H1 (cell line): ENCODE measurements at regions not wholly inside any gene's neighbourhood (a gene's known extent, or its start where the extent isn't known, plus 50 kb on each side); places are given as distances from the start of the nearest gene placed in this dataset.

Experiments
- CTCF ChIA-PET: fragments of 300-600 bp; sonication (Branson Sonifier 250); formaldehyde crosslinking; loops from one replicate; lab custom pipeline; 2021; ENCODE audit not compliant: partially characterized antibody; lab: Charles Lee
- POLR2A ChIA-PET: fragments of 300-600 bp; sonication (Branson Sonifier 250); formaldehyde crosslinking; loops from one replicate; lab custom pipeline; 2021; ENCODE audit warnings: inconsistent platforms; ENCODE audit not compliant: partially characterized antibody; lab: Charles Lee
- DNase-seq, 2 experiments: peaks; one replicate each; pipeline versions ENCODE4 v3.0.0 to v3.0.0-alpha.2; 2010 to 2022; ENCODE audit warnings: low spot score in 2 of 2, low read depth in 1 of 2, mixed read lengths in 1 of 2
- FAIRE-seq: peaks from 2 replicates; lab custom pipeline; 2011; peaks lifted over from hg19 to GRCh38; lab: Jason Lieb, UNC
- H2AFZ ChIP-seq: 2 replicates; pipeline ENCODE4 v1.8.1; 2012; ENCODE audit warnings: low read length, inconsistent platforms
- H2AK5ac ChIP-seq: 2 replicates; pipeline ENCODE4 v1.6.1; 2013; ENCODE audit warnings: low read depth, low read length
- H2BK120ac ChIP-seq: replicated peaks from 2 replicates; pipeline ENCODE3; 2013; ENCODE audit warnings: low read depth, low read length, inconsistent platforms
- H2BK12ac ChIP-seq: 2 replicates; pipeline ENCODE4 v1.6.1; 2013; ENCODE audit warnings: low read depth, low read length
- H2BK15ac ChIP-seq: 2 replicates; pipeline ENCODE4 v1.6.1; 2013; ENCODE audit warnings: low read length
- H2BK20ac ChIP-seq: 2 replicates; pipeline ENCODE4 v1.6.1; 2013; ENCODE audit warnings: low read length
- H2BK5ac ChIP-seq: 2 replicates; pipeline ENCODE4 v1.6.1; 2013; ENCODE audit warnings: low read depth, low read length
- H3K14ac ChIP-seq: 2 replicates; pipeline ENCODE4 v1.6.1; 2013; ENCODE audit warnings: inconsistent platforms; ENCODE audit not compliant: insufficient read length
- H3K18ac ChIP-seq: 2 replicates; pipeline ENCODE4 v1.6.1; 2013; ENCODE audit warnings: low read length; ENCODE audit errors: extremely low read depth
- H3K23ac ChIP-seq: 2 replicates; pipeline ENCODE4 v1.6.1; 2013; ENCODE audit warnings: inconsistent platforms; ENCODE audit not compliant: insufficient read length
- H3K23me2 ChIP-seq: 2 replicates; pipeline ENCODE4 v1.6.1; 2013; ENCODE audit warnings: low read depth, low read length
- H3K27ac ChIP-seq: 2 replicates; pipeline ENCODE4 v1.6.1; 2011; ENCODE audit warnings: low read depth, low read length, inconsistent platforms
- H3K27me3 ChIP-seq, 4 experiments: replicated peaks in 1 of 4; 1 replicate in 1 of 4; 2 replicates in 3 of 4; pipeline versions ENCODE4 v1.6.1 to v1.8.1; 2011 to 2013; ENCODE audit warnings: low read length in 3 of 4, mild to moderate bottlenecking in 3 of 4, inconsistent platforms in 2 of 4, mixed read lengths in 2 of 4, moderate library complexity in 1 of 4; ENCODE audit not compliant: control insufficient read depth in 3 of 4, insufficient read depth in 3 of 4; ENCODE audit errors: extremely low read depth in 1 of 4
- H3K36me3 ChIP-seq, 4 experiments: 2 replicates each; pipeline versions ENCODE4 v1.6.1 to v1.8.1; 2011 to 2013; ENCODE audit warnings: mild to moderate bottlenecking in 4 of 4, low read length in 3 of 4, moderate library complexity in 2 of 4, control low read depth in 1 of 4, inconsistent platforms in 1 of 4; ENCODE audit not compliant: insufficient read depth in 4 of 4, control insufficient read depth in 2 of 4
- H3K4ac ChIP-seq: replicated peaks from 2 replicates; pipeline ENCODE3; 2013; ENCODE audit warnings: low read length, low read depth, mixed read lengths, inconsistent platforms; ENCODE audit not compliant: insufficient read length
- H3K4me1 ChIP-seq, 4 experiments: replicated peaks in 1 of 4; 1 replicate in 1 of 4; 2 replicates in 3 of 4; pipeline versions ENCODE4 v1.6.1 to v1.8.1; 2011 to 2013; ENCODE audit warnings: low read length in 3 of 4, inconsistent platforms in 2 of 4, mixed read lengths in 1 of 4; ENCODE audit not compliant: insufficient read depth in 4 of 4, control insufficient read depth in 3 of 4
- H3K4me2 ChIP-seq, 2 experiments: 2 replicates each; pipeline versions ENCODE4 v1.6.1 to v1.8.1; 2011 to 2013; ENCODE audit warnings: low read depth in 2 of 2, low read length in 2 of 2, control low read depth in 1 of 2, inconsistent platforms in 1 of 2, mild to moderate bottlenecking in 1 of 2; ENCODE audit not compliant: insufficient read depth in 1 of 2
- H3K4me3 ChIP-seq, 4 experiments: fragments of 200-600, 300-600 bp in 1 of 4; sonication (generic), shearing (Covaris generic), sonication (Bioruptor Twin) in 1 of 4; 2 replicates each; pipeline versions ENCODE4 v1.5.1 to v1.8.1; 2011 to 2016; ENCODE audit warnings: low read length in 4 of 4, low read depth in 3 of 4, control low read depth in 2 of 4, inconsistent platforms in 2 of 4, mild to moderate bottlenecking in 2 of 4, mixed read lengths in 1 of 4, moderate library complexity in 1 of 4; ENCODE audit not compliant: insufficient read depth in 2 of 4; ENCODE audit errors: extremely low read depth in 1 of 4
- H3K56ac ChIP-seq: replicated peaks from 2 replicates; pipeline ENCODE3; 2013; ENCODE audit warnings: low read depth, mild to moderate bottlenecking, mixed read lengths, low read length, inconsistent platforms; ENCODE audit not compliant: insufficient read length
- H3K79me1 ChIP-seq: 2 replicates; pipeline ENCODE4 v1.6.1; 2013; ENCODE audit warnings: low read depth, low read length, control low read depth
- H3K79me2 ChIP-seq, 2 experiments: 2 replicates each; pipeline versions ENCODE4 v1.6.1 to v1.8.1; 2012 to 2013; ENCODE audit warnings: low read length in 2 of 2, mild to moderate bottlenecking in 2 of 2, inconsistent platforms in 1 of 2; ENCODE audit not compliant: insufficient read depth in 2 of 2, control insufficient read depth in 1 of 2
- H3K9ac ChIP-seq, 4 experiments: replicated peaks in 1 of 4; 1 replicate in 1 of 4; 2 replicates in 3 of 4; pipeline versions ENCODE4 v1.6.1 to v1.8.1; 2011 to 2013; ENCODE audit warnings: low read depth in 3 of 4, low read length in 3 of 4, control low read depth in 2 of 4, mild to moderate bottlenecking in 2 of 4, moderate library complexity in 2 of 4, inconsistent platforms in 1 of 4; ENCODE audit errors: extremely low read depth in 1 of 4
- H3K9me3 ChIP-seq, 2 experiments: 2 replicates each; pipeline versions ENCODE4 v1.6.1 to v1.8.1; 2012 to 2013; ENCODE audit warnings: mild to moderate bottlenecking in 2 of 2, moderate library complexity in 2 of 2, control low read depth in 1 of 2, inconsistent platforms in 1 of 2, low read depth in 1 of 2, low read length in 1 of 2, mixed read lengths in 1 of 2; ENCODE audit not compliant: insufficient read depth in 2 of 2
- H4K20me1 ChIP-seq, 2 experiments: replicated peaks in 1 of 2; 2 replicates each; pipeline versions ENCODE3 to v1.8.1; 2011 to 2013; ENCODE audit warnings: inconsistent platforms in 2 of 2, low read length in 2 of 2, mild to moderate bottlenecking in 1 of 2; ENCODE audit not compliant: insufficient read depth in 2 of 2, control insufficient read depth in 1 of 2
- H4K5ac ChIP-seq: 2 replicates; pipeline ENCODE4 v1.6.1; 2013; ENCODE audit warnings: low read length, low read depth, mixed read lengths, inconsistent platforms; ENCODE audit not compliant: insufficient read length
- H4K8ac ChIP-seq: 2 replicates; pipeline ENCODE4 v1.8.0; 2013; ENCODE audit warnings: mild to moderate bottlenecking, moderate library complexity, low read length, inconsistent platforms; ENCODE audit not compliant: insufficient read depth; ENCODE audit errors: extremely low read depth
- H4K91ac ChIP-seq: replicated peaks from 2 replicates; pipeline ENCODE3; 2013; ENCODE audit warnings: low read length, mixed read lengths, inconsistent platforms; ENCODE audit not compliant: insufficient read length
- BCL11A ChIP-seq, 2 experiments: IDR thresholded peaks; one replicate each; pipeline ENCODE4 v1.6.1; 2011; ENCODE audit warnings: low read depth in 2 of 2, low read length in 2 of 2, mild to moderate bottlenecking in 2 of 2
- CHD1 ChIP-seq: IDR thresholded peaks from 2 replicates; pipeline ENCODE4 v1.6.1; 2012; ENCODE audit warnings: low read depth, low read length, improper control_type of control experiment
- EP300 ChIP-seq, 2 experiments: IDR thresholded peaks; 1 replicate in 1 of 2; 2 replicates in 1 of 2; pipeline ENCODE4 v1.6.1; 2011 to 2012; ENCODE audit warnings: low read depth in 2 of 2, low read length in 2 of 2, mild to moderate bottlenecking in 2 of 2, borderline replicate concordance in 1 of 2, inconsistent platforms in 1 of 2, moderate library complexity in 1 of 2
- GABPA ChIP-seq: IDR thresholded peaks from 2 replicates; pipeline ENCODE4 v1.6.1; 2011; ENCODE audit warnings: mild to moderate bottlenecking, low read length, moderate library complexity, borderline replicate concordance; ENCODE audit not compliant: insufficient read depth
- RAD21 ChIP-seq, 2 experiments: IDR thresholded peaks in 1 of 2; conservative IDR thresholded peaks in 1 of 2; 2 replicates each; pipeline ENCODE4 v1.6.1; 2011; ENCODE audit warnings: low read depth in 2 of 2, low read length in 2 of 2, improper control_type of control experiment in 1 of 2, inconsistent platforms in 1 of 2, mild to moderate bottlenecking in 1 of 2, moderate library complexity in 1 of 2
- SUZ12 ChIP-seq: fragments of 200-600 bp; sonication (generic); IDR thresholded peaks from 2 replicates; pipeline ENCODE4 v1.6.1; 2012; ENCODE audit warnings: mild to moderate bottlenecking, inconsistent platforms, low read length, moderate library complexity, mixed read lengths
- TAF1 ChIP-seq: IDR thresholded peaks from 2 replicates; pipeline ENCODE4 v1.6.1; 2011; ENCODE audit warnings: mild to moderate bottlenecking, low read depth, low read length
- WGBS, 2 experiments: shearing (Covaris generic) in 1 of 2; methylation state at CpG; one replicate each; pipeline versions ENCODE4 v1.1.6 to v1.1.7; 2013 to 2015; ENCODE audit warnings: low lambda C conversion rate in 2 of 2, mixed read lengths in 2 of 2, inconsistent platforms in 1 of 2, low coverage in 1 of 2, missing lambda C conversion rate in 1 of 2; ENCODE audit not compliant: insufficient replicate concordance in 2 of 2, insufficient coverage in 1 of 2, insufficient read length in 1 of 2; ENCODE audit errors: extremely low coverage in 1 of 2, missing lambda C conversion rate in 1 of 2; 5-methylcytosine and 5-hydroxymethylcytosine counted together

DNA sequence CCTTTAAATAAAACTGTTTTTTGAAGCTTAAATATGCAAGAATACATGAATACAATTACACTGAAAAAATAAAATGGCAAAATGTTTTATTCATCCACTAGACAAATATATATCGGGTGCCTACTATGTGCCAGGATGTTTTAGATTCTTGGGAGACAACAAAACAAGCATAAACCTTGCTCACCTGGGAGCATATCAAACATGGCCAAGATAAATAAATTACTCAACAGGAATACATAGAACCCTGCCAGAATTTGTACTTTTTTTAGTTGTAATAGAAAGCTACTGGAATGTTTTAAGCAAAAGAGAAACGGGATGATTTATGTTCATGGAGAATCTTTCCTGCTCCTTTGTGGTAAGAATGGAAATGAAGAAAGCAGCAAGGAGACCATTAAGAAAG lies 2358.5 kb upstream of the PCDH20 start:
- no peak for FAIRE-seq
- H2AFZ ChIP-seq: no peak overlapping the region
- H2AK5ac ChIP-seq: no peak overlapping the region
- H3K4me1 ChIP-seq: no peaks in the 10 kb centered on the region
- H3K56ac ChIP-seq: no peak overlapping the region
- H4K5ac ChIP-seq: no peak overlapping the region
- no peak overlapping the region for H3K18ac ChIP-seq
- WGBS, 2 experiments: 90% methylated on average over 2 of the region's 2 CpGs; no CpG with 5 or more reads in 1 of the 2 experiments
- TF ChIP-seq TAF1 (no peak), BCL11A (IDR thresholded peaks at IDR 0.05; ENCODE audit: low read depth in 2 of 2, low read length in 2 of 2) (no peak), EP300 (IDR thresholded peaks at IDR 0.05; ENCODE audit: borderline replicate concordance in 1 of 2, low read depth in 2 of 2, low read length in 2 of 2) (no peak), SUZ12 (no peak), GABPA (no peak), RAD21 (IDR thresholded peaks at IDR 0.05 in 1 of 2, conservative IDR thresholded peaks at IDR 0.05 in 1 of 2; ENCODE audit: low read depth in 2 of 2, low read length in 2 of 2) (no peak), CHD1 (no peak)
- H3K4me2 ChIP-seq: no peak overlapping the region
- no peaks in the 10 kb centered on the region for H3K27me3 ChIP-seq
- no peak overlapping the region for H3K4me3 ChIP-seq
- no peak overlapping the region for H3K4ac ChIP-seq
- DNase-seq: no peak
- no peak overlapping the region for H3K27ac ChIP-seq
- H4K8ac ChIP-seq: no peak overlapping the region
- ChIA-PET CTCF (no interaction called here), POLR2A (no interaction called here)
- H2BK120ac ChIP-seq: no peak overlapping the region
- H3K79me2 ChIP-seq: no peaks in the 10 kb centered on the region
- H3K14ac ChIP-seq: no peak overlapping the region
- no peaks in the 10 kb centered on the region for H3K36me3 ChIP-seq
- no peaks in the 10 kb centered on the region for H3K23me2 ChIP-seq
- no peak overlapping the region for H3K9ac ChIP-seq
- no peaks in the 10 kb centered on the region for H3K79me1 ChIP-seq
- H4K91ac ChIP-seq: no peak overlapping the region
- H2BK12ac ChIP-seq: no peak overlapping the region
- no peaks in the 10 kb centered on the region for H3K9me3 ChIP-seq
- no peaks in the 10 kb centered on the region for H4K20me1 ChIP-seq
- H2BK15ac ChIP-seq: no peak overlapping the region
- no peak overlapping the region for H3K23ac ChIP-seq
- H2BK5ac ChIP-seq: no peak overlapping the region
- H2BK20ac ChIP-seq: no peak overlapping the region
